ENCODE measurements at regions not wholly inside any gene's neighbourhood (a gene's known extent, or its start where the extent isn't known, plus 50 kb on each side); places are given as distances from the start of the nearest gene placed in this dataset.

DNA sequence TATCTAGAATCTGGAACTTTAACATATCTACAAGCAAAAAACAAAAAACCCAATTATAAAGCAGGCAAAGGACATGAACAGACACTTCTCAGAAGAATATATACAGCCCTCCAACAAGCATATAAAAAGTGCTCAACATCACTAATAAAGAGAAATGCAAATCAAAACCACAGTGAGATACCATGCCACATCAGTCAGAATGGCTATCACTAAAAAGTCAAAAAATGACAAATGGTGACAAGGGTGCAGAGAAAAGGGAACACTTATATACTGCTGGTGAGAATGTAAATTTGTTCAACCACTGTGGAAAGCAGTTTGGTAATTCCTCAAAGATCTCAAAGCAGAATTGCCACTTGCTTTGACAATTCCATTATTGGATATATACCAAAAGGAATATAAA, 215.0 kb upstream of the EYS start:
- Histone ChIP-seq H3K4me1 (ENCODE audit: low read length) (peaks cover 13% of the 10 kb centered on the region), H3K36me3 (replicated peaks; ENCODE audit: low read depth, low read length) (no peaks in the 10 kb centered on the region), H4K20me1 (ENCODE audit: insufficient read depth, low read length) (no peaks in the 10 kb centered on the region), H3K27me3 (ENCODE audit: low read depth, low read length) (no peaks in the 10 kb centered on the region), H3K79me2 (ENCODE audit: low read length) (no peaks in the 10 kb centered on the region), H3K4me3 (ENCODE audit: low read length) (no peak overlapping the region), H3K4me2 (ENCODE audit: low read length) (peak overlapping the region; percentile 5; the same call in 1 of the 2 replicates), H3K27ac (ENCODE audit: low read length) (no peak overlapping the region), H2AFZ (ENCODE audit: low read depth, low read length) (no peak overlapping the region), H3K9ac (ENCODE audit: low read length) (no peak overlapping the region), H3K9me3 (ENCODE audit: insufficient read depth, low read length) (no peaks in the 10 kb centered on the region)
- TF ChIP-seq EZH2phosphoT487 (IDR thresholded peaks at IDR 0.05; ENCODE audit: low read depth) (no peak), CTCF (IDR thresholded peaks at IDR 0.05; ENCODE audit: low read depth, low read length) (no peak)

DNA sequence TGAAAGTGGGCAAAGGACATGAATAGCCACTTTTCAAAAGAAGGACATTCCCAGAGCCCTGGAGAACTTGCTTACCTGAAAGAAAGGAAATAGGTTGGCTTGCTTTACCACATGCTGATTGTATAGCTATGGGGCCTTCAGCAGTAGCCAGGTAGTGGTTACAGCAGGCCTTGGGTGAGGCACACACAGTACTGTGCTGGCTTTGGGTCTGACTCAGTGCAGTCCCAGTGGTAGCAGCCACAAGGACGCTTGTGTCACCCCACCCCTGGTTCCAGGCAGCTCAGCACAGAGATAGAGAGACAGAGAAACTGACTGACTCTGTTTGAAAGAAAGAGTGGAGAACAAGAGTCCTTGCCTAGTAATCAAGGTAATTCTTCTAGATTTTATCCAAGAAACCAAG, 201.0 kb upstream of the EYS start:
- H4K20me1 ChIP-seq (ENCODE audit: insufficient read depth, low read length): no peaks in the 10 kb centered on the region
- H3K9me3 ChIP-seq (ENCODE audit: insufficient read depth, low read length): no peaks in the 10 kb centered on the region
- no peak overlapping the region for H3K4me3 ChIP-seq (ENCODE audit: low read length)
- no peaks in the 10 kb centered on the region for H3K4me1 ChIP-seq (ENCODE audit: low read length)
- no peak overlapping the region for H3K27ac ChIP-seq (ENCODE audit: low read length)
- H3K27me3 ChIP-seq (ENCODE audit: low read depth, low read length): no peaks in the 10 kb centered on the region
- H3K36me3 ChIP-seq (replicated peaks; ENCODE audit: low read depth, low read length): no peaks in the 10 kb centered on the region
- no peak overlapping the region for H3K9ac ChIP-seq (ENCODE audit: low read length)
- H3K4me2 ChIP-seq (ENCODE audit: low read length): no peak overlapping the region
- H2AFZ ChIP-seq (ENCODE audit: low read depth, low read length): no peak overlapping the region
- H3K79me2 ChIP-seq (ENCODE audit: low read length): no peaks in the 10 kb centered on the region
- TF ChIP-seq EZH2phosphoT487 (IDR thresholded peaks at IDR 0.05; ENCODE audit: low read depth): no peak
- TF ChIP-seq CTCF (IDR thresholded peaks at IDR 0.05; ENCODE audit: low read depth, low read length): no peak

DNA sequence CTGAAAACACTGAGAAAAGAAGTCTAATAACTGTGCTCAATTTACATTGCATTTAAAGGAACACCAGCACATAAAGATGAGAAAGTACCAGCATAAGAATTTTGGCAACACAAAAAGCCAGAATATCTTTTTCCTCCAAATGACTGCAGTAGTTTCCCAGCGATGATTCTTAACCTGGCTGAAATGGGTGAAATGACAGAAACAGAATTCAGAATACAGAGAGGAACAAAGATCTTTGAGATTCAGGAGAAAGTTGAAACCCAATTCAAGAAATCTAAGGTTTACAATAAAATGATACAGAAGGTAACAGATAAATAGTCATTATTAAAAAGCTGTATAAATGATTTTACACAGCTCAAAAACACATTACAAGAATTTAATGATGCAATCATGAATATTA, 197.0 kb upstream of the EYS start:
- H3K4me2 ChIP-seq (ENCODE audit: low read length): no peak overlapping the region
- H3K9ac ChIP-seq (ENCODE audit: low read length): no peak overlapping the region
- no peaks in the 10 kb centered on the region for H3K36me3 ChIP-seq (replicated peaks; ENCODE audit: low read depth, low read length)
- H3K27ac ChIP-seq (ENCODE audit: low read length): no peak overlapping the region
- H3K9me3 ChIP-seq (ENCODE audit: insufficient read depth, low read length): no peaks in the 10 kb centered on the region
- TF ChIP-seq CTCF (IDR thresholded peaks at IDR 0.05; ENCODE audit: low read depth, low read length): no peak
- TF ChIP-seq EZH2phosphoT487 (IDR thresholded peaks at IDR 0.05; ENCODE audit: low read depth): no peak
- H3K27me3 ChIP-seq (ENCODE audit: low read depth, low read length): no peaks in the 10 kb centered on the region
- no peaks in the 10 kb centered on the region for H3K79me2 ChIP-seq (ENCODE audit: low read length)
- H2AFZ ChIP-seq (ENCODE audit: low read depth, low read length): no peak overlapping the region
- H4K20me1 ChIP-seq (ENCODE audit: insufficient read depth, low read length): no peaks in the 10 kb centered on the region
- no peak overlapping the region for H3K4me3 ChIP-seq (ENCODE audit: low read length)
- no peaks in the 10 kb centered on the region for H3K4me1 ChIP-seq (ENCODE audit: low read length)

DNA sequence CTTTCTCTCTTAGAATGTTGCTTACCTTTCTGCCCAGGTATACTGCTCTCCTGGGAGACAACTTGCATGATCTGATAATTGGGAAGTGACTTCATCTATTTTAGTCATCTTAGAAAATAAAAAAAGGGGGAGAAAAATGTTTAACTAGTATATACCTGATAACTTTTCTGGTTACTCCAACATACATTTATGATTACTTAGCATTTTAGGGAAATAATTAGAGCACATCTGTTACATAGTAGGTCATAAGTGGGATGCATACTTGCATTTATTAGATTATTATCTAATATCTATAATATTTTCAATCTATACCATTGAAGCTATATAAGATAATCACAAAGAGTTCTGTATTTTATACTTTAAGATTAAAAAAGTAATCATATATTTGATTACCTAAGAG, 193.9 kb upstream of the EYS start:
- no peaks in the 10 kb centered on the region for H3K36me3 ChIP-seq (replicated peaks; ENCODE audit: low read depth, low read length)
- no peaks in the 10 kb centered on the region for H3K4me1 ChIP-seq (ENCODE audit: low read length)
- no peak overlapping the region for H3K4me2 ChIP-seq (ENCODE audit: low read length)
- peaks cover 3% of the 10 kb centered on the region; the same call in 1 of the 2 replicates for H3K9me3 ChIP-seq (ENCODE audit: insufficient read depth, low read length)
- H3K27me3 ChIP-seq (ENCODE audit: low read depth, low read length): no peaks in the 10 kb centered on the region
- H3K9ac ChIP-seq (ENCODE audit: low read length): no peak overlapping the region
- H3K79me2 ChIP-seq (ENCODE audit: low read length): no peaks in the 10 kb centered on the region
- H3K27ac ChIP-seq (ENCODE audit: low read length): no peak overlapping the region
- no peak for TF ChIP-seq CTCF (IDR thresholded peaks at IDR 0.05; ENCODE audit: low read depth, low read length)
- H4K20me1 ChIP-seq (ENCODE audit: insufficient read depth, low read length): no peaks in the 10 kb centered on the region
- no peak overlapping the region for H2AFZ ChIP-seq (ENCODE audit: low read depth, low read length)
- H3K4me3 ChIP-seq (ENCODE audit: low read length): no peak overlapping the region
